HFF-Myc (cell line): ENCODE measurements at regions not wholly inside any gene's neighbourhood (a gene's known extent, or its start where the extent isn't known, plus 50 kb on each side); places are given as distances from the start of the nearest gene placed in this dataset.

Experiments used
- DNase-seq: peaks from one replicate; pipeline ENCODE4 v3.0.0-alpha.2; 2011; ENCODE audit warnings: low read depth; ENCODE audit errors: extremely low read depth
- H3K4me3 ChIP-seq: replicated peaks from 2 replicates; pipeline ENCODE4 v1.5.1; 2011; ENCODE audit warnings: low read depth, mild to moderate bottlenecking, control low read depth, low read length
- CTCF ChIP-seq: IDR thresholded peaks from 2 replicates; pipeline ENCODE4 v1.5.1; 2012; ENCODE audit warnings: mild to moderate bottlenecking, low read depth, low read length, control low read depth; ENCODE audit errors: missing control alignments

- H3K4me3 ChIP-seq: no peak overlapping the region
- no peak for DNase-seq
- TF ChIP-seq CTCF: no peak
Observed at GRCh38 chr12:47561746-47562145, 144.1 kb downstream of the RPAP3 start.

GRCh38 chr12:47560415-47560814 lies 145.4 kb downstream of the RPAP3 start:
- no peak for TF ChIP-seq CTCF
- DNase-seq: no peak
- no peak overlapping the region for H3K4me3 ChIP-seq

GRCh38 chr12:47558625-47559345 lies 147.0 kb downstream of the RPAP3 start:
- no peak overlapping the region for H3K4me3 ChIP-seq
- TF ChIP-seq CTCF: no peak
- DNase-seq: no peak

- no peak for TF ChIP-seq CTCF
- no peak overlapping the region for H3K4me3 ChIP-seq
- DNase-seq: no peak
Observed at GRCh38 chr12:47557386-47557785, 148.4 kb downstream of the RPAP3 start.

- H3K4me3 ChIP-seq: no peak overlapping the region
- no peak for DNase-seq
- TF ChIP-seq CTCF: no peak
Observed at GRCh38 chr12:47556261-47557030, 149.4 kb downstream of the RPAP3 start.

- no peak for TF ChIP-seq CTCF
- no peak overlapping the region for H3K4me3 ChIP-seq
- DNase-seq: no peak
Observed at GRCh38 chr12:47554046-47554653, 151.7 kb downstream of the RPAP3 start.
